HCT116 (cell line): ENCODE measurements at regions not wholly inside any gene's neighbourhood (a gene's known extent, or its start where the extent isn't known, plus 50 kb on each side); places are given as distances from the start of the nearest gene placed in this dataset.
"Not testable (repeated sequence)": the region's sequence is repeated elsewhere in the genome, so short reads cannot be mapped to it uniquely, and the experiment has no call there.

Experiments used
- ATAC-seq: fragments of 200-7000 bp; cut with Tn5 transposase; 2 replicates; pipeline ENCODE4 v1.9.1; 2020; ENCODE audit warnings: mild to moderate bottlenecking, moderate library complexity
- BruUV-seq: library from RNA; stranded (reverse); fragments of 400-500 nt; replicated peaks from 2 replicates; lab custom pipeline; 2021; lab: Mats Ljungman, UMichigan
- CTCF ChIA-PET: fragments of 300-600 bp; sonication (Branson Sonifier 250); formaldehyde crosslinking; loops from one replicate; lab custom pipeline; 2021; ENCODE audit warnings: antibody characterized with exemption; lab: Charles Lee
- POLR2A ChIA-PET: fragments of 300-600, 350-600 bp; sonication (Branson Sonifier 250); formaldehyde crosslinking; loops from one replicate; lab custom pipeline; 2021; ENCODE audit warnings: antibody characterized with exemption; lab: Charles Lee
- RAD21 ChIA-PET, 2 experiments: fragments of 300-600 bp; sonication (Branson Sonifier 250); formaldehyde crosslinking; loops; one replicate each; lab custom pipeline; 2023; ENCODE audit warnings: low total read pairs in 2 of 2; ENCODE audit not compliant: uncharacterized antibody in 2 of 2, unreplicated experiment in 2 of 2, low non-redundant PET in 1 of 2; lab: Charles Lee
- DNase-seq: peaks from one replicate; pipeline ENCODE4 v3.0.0-alpha.2; 2010; ENCODE audit warnings: low read depth, low spot score
- H2AFZ ChIP-seq: fragments of 200-600 bp; shearing (Covaris generic), sonication (generic); 2 replicates; pipeline ENCODE4 v1.6.1; 2017; ENCODE audit warnings: low read depth, mixed run types, mixed read lengths, antibody characterized with exemption, low read length; ENCODE audit not compliant: poor library complexity, severe bottlenecking
- H3K27ac ChIP-seq: 2 replicates; pipeline ENCODE4 v1.5.1; 2012; ENCODE audit warnings: low read depth, low read length
- H3K27me3 ChIP-seq: fragments of 200-600 bp; sonication (generic); 2 replicates; pipeline ENCODE4 v1.6.1; 2016; ENCODE audit warnings: mixed run types, low read length, mixed read lengths; ENCODE audit not compliant: insufficient read depth
- H3K36me3 ChIP-seq, 2 experiments: fragments of 200-500 bp in 1 of 2; fragments of 200-600 bp in 1 of 2; sonication (Bioruptor generic) in 1 of 2; sonication (generic) in 1 of 2; 2 replicates each; pipeline versions ENCODE4 v1.5.1 to v1.6.1; 2014 to 2016; ENCODE audit warnings: low read length in 2 of 2, inconsistent platforms in 1 of 2, mixed read lengths in 1 of 2, mixed run types in 1 of 2; ENCODE audit not compliant: insufficient read depth in 2 of 2, control insufficient read depth in 1 of 2
- H3K4me1 ChIP-seq, 2 experiments: fragments of 200-600 bp in 1 of 2; sonication (generic) in 1 of 2; 2 replicates each; pipeline versions ENCODE4 v1.5.1 to v1.6.1; 2012 to 2017; ENCODE audit warnings: low read length in 2 of 2, inconsistent platforms in 1 of 2, mild to moderate bottlenecking in 1 of 2, mixed read lengths in 1 of 2, mixed run types in 1 of 2, moderate library complexity in 1 of 2; ENCODE audit not compliant: insufficient read depth in 2 of 2, control insufficient read depth in 1 of 2
- H3K4me2 ChIP-seq: fragments of 200-600 bp; sonication (generic); 2 replicates; pipeline ENCODE4 v1.6.1; 2017; ENCODE audit warnings: mixed run types, low read length, mixed read lengths
- H3K4me3 ChIP-seq, 2 experiments: fragments of 200-600 bp in 1 of 2; sonication (generic) in 1 of 2; replicated peaks in 1 of 2; 2 replicates each; pipeline ENCODE4 v1.5.1; 2011 to 2016; ENCODE audit warnings: low read length in 2 of 2, control low read depth in 1 of 2, low read depth in 1 of 2, mild to moderate bottlenecking in 1 of 2, mixed read lengths in 1 of 2, mixed run types in 1 of 2
- H3K79me2 ChIP-seq: fragments of 200-600 bp; sonication (generic); 2 replicates; pipeline ENCODE4 v1.6.1; 2017; ENCODE audit warnings: mild to moderate bottlenecking, mixed run types, low read length, moderate library complexity, mixed read lengths; ENCODE audit not compliant: insufficient read depth
- H3K9ac ChIP-seq: fragments of 200-600 bp; sonication (generic); 2 replicates; pipeline ENCODE4 v1.6.1; 2016; ENCODE audit warnings: low read length, mixed read lengths
- H3K9me2 ChIP-seq: fragments of 200-600 bp; sonication (generic), shearing (Covaris generic); 2 replicates; pipeline ENCODE4 v1.6.1; 2017; ENCODE audit warnings: mixed run types, mild to moderate bottlenecking, moderate library complexity; ENCODE audit not compliant: insufficient read depth
- H3K9me3 ChIP-seq, 2 experiments: fragments of 200-500 bp in 1 of 2; fragments of 200-600 bp in 1 of 2; sonication (Bioruptor generic) in 1 of 2; sonication (generic) in 1 of 2; 2 replicates each; pipeline ENCODE4 v1.6.1; 2014 to 2017; ENCODE audit warnings: low read length in 2 of 2, mixed read lengths in 2 of 2, inconsistent platforms in 1 of 2, low read depth in 1 of 2, mild to moderate bottlenecking in 1 of 2, mixed run types in 1 of 2, moderate library complexity in 1 of 2; ENCODE audit not compliant: control insufficient read depth in 1 of 2, insufficient read depth in 1 of 2
- H4K20me1 ChIP-seq: fragments of 200-600 bp; sonication (generic), shearing (Covaris generic); 2 replicates; pipeline ENCODE4 v1.6.1; 2017; ENCODE audit warnings: mixed run types, mild to moderate bottlenecking, moderate library complexity; ENCODE audit not compliant: insufficient read depth
- EZH2 ChIP-seq: fragments of 200-600 bp; sonication (generic); IDR thresholded peaks from 2 replicates; pipeline ENCODE4 v1.6.1; 2017; ENCODE audit warnings: antibody characterized with exemption, mixed run types
- JUND ChIP-seq: IDR thresholded peaks from 2 replicates; pipeline ENCODE4 v1.6.1; 2012
- TCF7L2 ChIP-seq: IDR thresholded peaks from 2 replicates; pipeline ENCODE4 v1.7.0; 2011; ENCODE audit warnings: borderline replicate concordance, inconsistent platforms; ENCODE audit not compliant: insufficient read depth, insufficient read length; ENCODE audit errors: extremely low read depth
- intact Hi-C: fragments of 100-400 bp; cut with micrococcal nuclease; formaldehyde crosslinking; loops from 2 replicates; pipeline ENCODE4 v1.10.0; 2022
- TF ChIP-seq, protein P1 (sequence below): IDR thresholded peaks from 2 replicates; pipeline ENCODE4 v1.6.1; 2012; ENCODE audit warnings: low read depth

DNA sequence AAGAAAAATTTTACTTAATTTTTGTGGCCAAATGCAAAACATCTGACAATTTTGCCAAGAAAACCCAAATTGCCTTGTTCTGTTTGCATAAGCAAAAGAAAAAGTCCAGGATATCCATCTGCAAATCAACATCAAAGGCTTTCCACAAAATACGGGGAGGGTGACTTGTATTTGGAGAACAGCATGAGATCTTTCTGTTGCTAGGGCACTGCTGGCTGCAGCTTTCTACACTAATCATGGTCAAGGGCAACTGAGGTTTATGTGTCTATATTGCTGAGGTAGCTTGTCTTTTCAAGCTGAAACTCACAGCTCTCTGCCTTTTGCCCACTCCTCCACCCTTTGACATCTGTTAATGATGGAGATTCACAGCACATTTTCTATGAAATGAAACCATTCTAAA is 389.1 kb downstream of the NKX6-1 start:
- POLR2A ChIA-PET, result no interaction called here
- no peaks in the 10 kb centered on the region for H3K27me3 ChIP-seq
- no peak overlapping the region for H3K4me3 ChIP-seq
- H3K4me2 ChIP-seq, result no peak overlapping the region
- intact Hi-C loops, result no loop called here
- RAD21 ChIA-PET, result no interaction called here
- CTCF ChIA-PET, result no interaction called here
- BruUV-seq, result no TSS peak
- no peaks in the 10 kb centered on the region for H3K36me3 ChIP-seq
- H2AFZ ChIP-seq, result no peak overlapping the region
- DNase-seq, result no peak
- H3K9ac ChIP-seq, result no peak overlapping the region
- no peaks in the 10 kb centered on the region for H3K4me1 ChIP-seq
- no peak overlapping the region for H3K27ac ChIP-seq
- H3K9me3 ChIP-seq, result no peaks in the 10 kb centered on the region
- H4K20me1 ChIP-seq, result no peaks in the 10 kb centered on the region
- TF ChIP-seq JUND (no peak), EZH2 (no peak), TCF7L2 (peak; percentile 30)
- TF ChIP-seq, protein P1, sequence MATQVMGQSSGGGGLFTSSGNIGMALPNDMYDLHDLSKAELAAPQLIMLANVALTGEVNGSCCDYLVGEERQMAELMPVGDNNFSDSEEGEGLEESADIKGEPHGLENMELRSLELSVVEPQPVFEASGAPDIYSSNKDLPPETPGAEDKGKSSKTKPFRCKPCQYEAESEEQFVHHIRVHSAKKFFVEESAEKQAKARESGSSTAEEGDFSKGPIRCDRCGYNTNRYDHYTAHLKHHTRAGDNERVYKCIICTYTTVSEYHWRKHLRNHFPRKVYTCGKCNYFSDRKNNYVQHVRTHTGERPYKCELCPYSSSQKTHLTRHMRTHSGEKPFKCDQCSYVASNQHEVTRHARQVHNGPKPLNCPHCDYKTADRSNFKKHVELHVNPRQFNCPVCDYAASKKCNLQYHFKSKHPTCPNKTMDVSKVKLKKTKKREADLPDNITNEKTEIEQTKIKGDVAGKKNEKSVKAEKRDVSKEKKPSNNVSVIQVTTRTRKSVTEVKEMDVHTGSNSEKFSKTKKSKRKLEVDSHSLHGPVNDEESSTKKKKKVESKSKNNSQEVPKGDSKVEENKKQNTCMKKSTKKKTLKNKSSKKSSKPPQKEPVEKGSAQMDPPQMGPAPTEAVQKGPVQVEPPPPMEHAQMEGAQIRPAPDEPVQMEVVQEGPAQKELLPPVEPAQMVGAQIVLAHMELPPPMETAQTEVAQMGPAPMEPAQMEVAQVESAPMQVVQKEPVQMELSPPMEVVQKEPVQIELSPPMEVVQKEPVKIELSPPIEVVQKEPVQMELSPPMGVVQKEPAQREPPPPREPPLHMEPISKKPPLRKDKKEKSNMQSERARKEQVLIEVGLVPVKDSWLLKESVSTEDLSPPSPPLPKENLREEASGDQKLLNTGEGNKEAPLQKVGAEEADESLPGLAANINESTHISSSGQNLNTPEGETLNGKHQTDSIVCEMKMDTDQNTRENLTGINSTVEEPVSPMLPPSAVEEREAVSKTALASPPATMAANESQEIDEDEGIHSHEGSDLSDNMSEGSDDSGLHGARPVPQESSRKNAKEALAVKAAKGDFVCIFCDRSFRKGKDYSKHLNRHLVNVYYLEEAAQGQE, result no peak
- TF ChIP-seq, all 23 proteins: peak for 1
- Histone ChIP-seq H3K9me2 (no peaks in the 10 kb centered on the region), H3K79me2 (no peaks in the 10 kb centered on the region)
- ATAC-seq, result no peak

DNA sequence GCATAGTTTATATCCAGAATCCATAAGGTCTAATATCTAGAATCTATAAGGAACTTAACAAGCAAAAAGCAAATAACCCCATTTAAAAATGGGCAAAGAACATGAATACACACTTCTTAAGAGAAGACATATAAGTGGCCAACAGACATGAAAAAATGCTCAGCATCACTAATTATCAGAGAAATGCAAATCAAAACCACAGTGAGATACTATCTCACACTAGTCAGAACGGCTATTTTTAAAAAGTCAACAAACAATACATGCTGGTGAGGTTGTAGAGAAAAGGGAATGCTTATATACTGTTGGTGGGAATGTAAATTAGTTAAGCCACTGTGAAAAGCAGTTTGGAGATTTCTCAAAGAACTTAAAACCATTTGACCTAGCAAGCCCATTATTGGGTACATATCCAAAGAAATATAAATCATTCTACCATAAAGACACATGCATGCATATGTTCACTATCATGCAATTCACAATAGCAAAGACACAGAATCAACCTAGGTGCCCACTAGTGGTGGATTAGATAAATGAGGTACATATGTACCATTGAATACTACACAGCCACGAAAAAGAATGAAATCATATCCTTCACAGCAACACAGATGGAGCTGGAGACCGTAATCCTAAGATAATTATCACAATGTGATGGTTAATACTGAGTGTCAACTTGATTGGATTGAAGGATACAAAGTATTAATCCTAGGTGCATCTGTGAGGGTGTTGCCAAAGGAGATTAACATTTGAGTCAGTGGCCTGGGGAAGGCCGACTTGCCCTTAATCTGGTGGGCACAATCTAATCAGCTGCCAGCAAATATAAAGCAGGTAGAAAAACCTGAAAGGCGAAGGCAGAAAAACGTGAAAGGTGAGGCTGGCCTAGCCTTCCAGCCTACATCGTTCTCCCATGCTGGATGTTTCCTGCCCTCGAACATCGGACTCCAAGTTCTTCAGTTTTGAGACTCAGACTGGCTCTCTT is 397.2 kb downstream of the NKX6-1 start:
- DNase-seq, H3K27me3 ChIP-seq, ATAC-seq, H3K9me3 ChIP-seq, H2AFZ ChIP-seq, RAD21 ChIA-PET, H3K4me1 ChIP-seq, H3K9ac ChIP-seq, H3K4me3 ChIP-seq, BruUV-seq, intact Hi-C loops, H3K4me2 ChIP-seq, H3K79me2 ChIP-seq, CTCF ChIA-PET, H4K20me1 ChIP-seq, H3K36me3 ChIP-seq, H3K9me2 ChIP-seq, POLR2A ChIA-PET, H3K27ac ChIP-seq: not testable (repeated sequence)
